HL-60 (cell line): ENCODE measurements at regions not wholly inside any gene's neighbourhood (a gene's known extent, or its start where the extent isn't known, plus 50 kb on each side); places are given as distances from the start of the nearest gene placed in this dataset.

Source experiments
- DNase-seq, 2 experiments: peaks; one replicate each; pipeline ENCODE4 v3.0.0-alpha.2; 2010 to 2020; ENCODE audit warnings: low read depth in 1 of 2, low spot score in 1 of 2
- H3K27ac ChIP-seq: fragments of 250-450 bp; sonication (Bioruptor Pico); replicated peaks from 2 replicates; pipeline ENCODE4 v1.5.1; 2020; ENCODE audit warnings: mild to moderate bottlenecking, moderate library complexity
- H3K27me3 ChIP-seq: fragments of 250-450 bp; sonication (Bioruptor Pico); 2 replicates; pipeline ENCODE4 v1.5.1; 2021; ENCODE audit warnings: mild to moderate bottlenecking, moderate library complexity; ENCODE audit not compliant: insufficient read depth, poor library complexity, severe bottlenecking
- H3K4me3 ChIP-seq: replicated peaks from 2 replicates; pipeline ENCODE4 v1.5.1; 2011; ENCODE audit warnings: mild to moderate bottlenecking, control low read depth, low read length; ENCODE audit not compliant: insufficient read depth
- GABPA ChIP-seq: IDR thresholded peaks from 2 replicates; pipeline ENCODE4 v1.6.1; 2012; ENCODE audit warnings: low read depth
- POLR2AphosphoS5 ChIP-seq: IDR thresholded peaks from 2 replicates; pipeline ENCODE4 v1.6.1; 2012; ENCODE audit warnings: low read depth
- SPI1 ChIP-seq: IDR thresholded peaks from 2 replicates; pipeline ENCODE4 v1.6.1; 2012; ENCODE audit warnings: low read depth, mild to moderate bottlenecking, borderline replicate concordance
- TF ChIP-seq, protein P1 (sequence below): IDR thresholded peaks from 2 replicates; pipeline ENCODE4 v1.6.1; 2012; ENCODE audit warnings: low read depth; ENCODE audit not compliant: insufficient replicate concordance
- TF ChIP-seq, protein P2 (sequence below): IDR thresholded peaks from one replicate; pipeline ENCODE4 v1.5.1; 2011; ENCODE audit warnings: low read length, control low read depth, inconsistent platforms; ENCODE audit not compliant: insufficient read depth

DNA sequence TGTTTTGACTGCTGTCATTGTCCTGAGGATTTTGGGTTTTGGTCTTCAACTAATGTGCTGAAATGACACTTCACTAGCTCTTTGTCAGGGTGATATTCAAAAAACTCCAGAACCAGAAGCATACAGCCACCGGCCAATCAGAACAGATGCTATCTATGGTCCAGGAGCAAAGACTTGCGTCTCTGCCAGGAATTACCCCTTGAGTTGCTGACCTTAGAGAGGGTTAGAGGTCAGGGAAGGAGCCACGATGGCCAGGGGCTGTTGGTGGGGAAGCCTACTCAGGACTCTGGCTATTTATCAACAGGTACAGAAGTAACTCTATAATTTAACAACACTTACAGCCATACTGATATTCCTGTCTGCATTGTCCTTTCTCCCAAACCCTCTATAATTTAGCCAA is 356.8 kb downstream of the EFNA5 start:
- H3K4me3 ChIP-seq = no peak overlapping the region
- H3K27ac ChIP-seq = no peak overlapping the region
- DNase-seq = no peak
- TF ChIP-seq POLR2AphosphoS5 (no peak), GABPA (no peak), SPI1 (no peak)
- TF ChIP-seq, protein P1, sequence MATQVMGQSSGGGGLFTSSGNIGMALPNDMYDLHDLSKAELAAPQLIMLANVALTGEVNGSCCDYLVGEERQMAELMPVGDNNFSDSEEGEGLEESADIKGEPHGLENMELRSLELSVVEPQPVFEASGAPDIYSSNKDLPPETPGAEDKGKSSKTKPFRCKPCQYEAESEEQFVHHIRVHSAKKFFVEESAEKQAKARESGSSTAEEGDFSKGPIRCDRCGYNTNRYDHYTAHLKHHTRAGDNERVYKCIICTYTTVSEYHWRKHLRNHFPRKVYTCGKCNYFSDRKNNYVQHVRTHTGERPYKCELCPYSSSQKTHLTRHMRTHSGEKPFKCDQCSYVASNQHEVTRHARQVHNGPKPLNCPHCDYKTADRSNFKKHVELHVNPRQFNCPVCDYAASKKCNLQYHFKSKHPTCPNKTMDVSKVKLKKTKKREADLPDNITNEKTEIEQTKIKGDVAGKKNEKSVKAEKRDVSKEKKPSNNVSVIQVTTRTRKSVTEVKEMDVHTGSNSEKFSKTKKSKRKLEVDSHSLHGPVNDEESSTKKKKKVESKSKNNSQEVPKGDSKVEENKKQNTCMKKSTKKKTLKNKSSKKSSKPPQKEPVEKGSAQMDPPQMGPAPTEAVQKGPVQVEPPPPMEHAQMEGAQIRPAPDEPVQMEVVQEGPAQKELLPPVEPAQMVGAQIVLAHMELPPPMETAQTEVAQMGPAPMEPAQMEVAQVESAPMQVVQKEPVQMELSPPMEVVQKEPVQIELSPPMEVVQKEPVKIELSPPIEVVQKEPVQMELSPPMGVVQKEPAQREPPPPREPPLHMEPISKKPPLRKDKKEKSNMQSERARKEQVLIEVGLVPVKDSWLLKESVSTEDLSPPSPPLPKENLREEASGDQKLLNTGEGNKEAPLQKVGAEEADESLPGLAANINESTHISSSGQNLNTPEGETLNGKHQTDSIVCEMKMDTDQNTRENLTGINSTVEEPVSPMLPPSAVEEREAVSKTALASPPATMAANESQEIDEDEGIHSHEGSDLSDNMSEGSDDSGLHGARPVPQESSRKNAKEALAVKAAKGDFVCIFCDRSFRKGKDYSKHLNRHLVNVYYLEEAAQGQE = no peak
- TF ChIP-seq, protein P2, sequence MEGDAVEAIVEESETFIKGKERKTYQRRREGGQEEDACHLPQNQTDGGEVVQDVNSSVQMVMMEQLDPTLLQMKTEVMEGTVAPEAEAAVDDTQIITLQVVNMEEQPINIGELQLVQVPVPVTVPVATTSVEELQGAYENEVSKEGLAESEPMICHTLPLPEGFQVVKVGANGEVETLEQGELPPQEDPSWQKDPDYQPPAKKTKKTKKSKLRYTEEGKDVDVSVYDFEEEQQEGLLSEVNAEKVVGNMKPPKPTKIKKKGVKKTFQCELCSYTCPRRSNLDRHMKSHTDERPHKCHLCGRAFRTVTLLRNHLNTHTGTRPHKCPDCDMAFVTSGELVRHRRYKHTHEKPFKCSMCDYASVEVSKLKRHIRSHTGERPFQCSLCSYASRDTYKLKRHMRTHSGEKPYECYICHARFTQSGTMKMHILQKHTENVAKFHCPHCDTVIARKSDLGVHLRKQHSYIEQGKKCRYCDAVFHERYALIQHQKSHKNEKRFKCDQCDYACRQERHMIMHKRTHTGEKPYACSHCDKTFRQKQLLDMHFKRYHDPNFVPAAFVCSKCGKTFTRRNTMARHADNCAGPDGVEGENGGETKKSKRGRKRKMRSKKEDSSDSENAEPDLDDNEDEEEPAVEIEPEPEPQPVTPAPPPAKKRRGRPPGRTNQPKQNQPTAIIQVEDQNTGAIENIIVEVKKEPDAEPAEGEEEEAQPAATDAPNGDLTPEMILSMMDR = no peak
- no peaks in the 10 kb centered on the region for H3K27me3 ChIP-seq

DNA sequence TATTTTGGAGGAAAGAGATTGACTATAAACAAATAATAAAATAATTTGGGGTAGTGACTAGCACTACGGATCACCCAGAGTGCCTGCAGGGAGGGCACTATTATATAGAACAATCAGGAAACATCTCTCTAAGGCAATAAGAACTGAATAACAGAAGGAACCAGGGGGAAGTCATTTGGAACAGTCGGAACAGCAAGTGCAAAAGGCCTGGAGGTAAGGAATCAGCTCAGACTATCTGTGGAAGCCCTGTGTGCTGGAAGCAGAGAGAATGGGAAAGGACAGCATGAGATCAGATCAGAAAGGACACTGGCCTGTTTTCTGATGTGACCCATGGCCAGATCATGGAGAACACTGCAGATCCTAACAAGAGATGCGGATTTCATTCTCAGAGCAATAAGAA is 357.6 kb downstream of the EFNA5 start:
- no peak for DNase-seq
- Histone ChIP-seq H3K27ac (no peak overlapping the region), H3K27me3 (no peaks in the 10 kb centered on the region), H3K4me3 (no peak overlapping the region)
- TF ChIP-seq, protein P2 = no peak
- TF ChIP-seq SPI1 = no peak
- no peak for TF ChIP-seq GABPA
- TF ChIP-seq, protein P1 = no peak
- no peak for TF ChIP-seq POLR2AphosphoS5

DNA sequence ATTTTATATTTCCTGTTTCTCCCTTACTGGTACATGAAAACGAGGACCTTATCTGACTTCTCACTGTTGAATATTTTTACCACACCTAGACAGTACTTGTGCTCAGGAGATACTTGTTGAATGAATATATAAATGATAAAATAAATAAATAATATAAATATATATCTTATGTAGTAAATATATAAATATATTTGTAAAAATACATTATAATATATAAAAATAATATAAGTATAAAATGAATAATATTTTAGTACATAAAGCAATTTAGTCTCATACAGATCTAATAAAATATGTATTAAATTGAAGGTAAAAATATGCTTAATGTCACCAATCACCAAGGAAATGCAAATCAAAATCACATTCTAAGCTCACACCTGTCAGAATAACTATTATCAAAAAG is 360.6 kb downstream of the EFNA5 start:
- no peak overlapping the region for H3K27ac ChIP-seq
- no peak for DNase-seq
- TF ChIP-seq, protein P1 = no peak
- TF ChIP-seq SPI1 (no peak), GABPA (no peak), POLR2AphosphoS5 (no peak)
- TF ChIP-seq, protein P2 = no peak

More for the DNA sequence above, 360.6 kb downstream of the EFNA5 start:
- no peak overlapping the region for H3K4me3 ChIP-seq
- H3K27me3 ChIP-seq = no peaks in the 10 kb centered on the region
